AG10803 (cell line): ENCODE measurements at regions not wholly inside any gene's neighbourhood (a gene's known extent, or its start where the extent isn't known, plus 50 kb on each side); places are given as distances from the start of the nearest gene placed in this dataset.
A peak's percentile ranks its signal among the peaks of the same experiment; 100 is the strongest.
"Not testable (repeated sequence)": the region's sequence is repeated elsewhere in the genome, so short reads cannot be mapped to it uniquely, and the experiment has no call there.

ENCODE experiments used
- DNase-seq: peaks from one replicate; pipeline ENCODE4 v3.0.0; 2010; ENCODE audit warnings: low read depth
- H3K4me3 ChIP-seq: 2 replicates; pipeline ENCODE4 v1.5.1; 2011; ENCODE audit warnings: mild to moderate bottlenecking, low read length, control low read depth
- CTCF ChIP-seq: conservative IDR thresholded peaks from 2 replicates; pipeline ENCODE4 v1.5.1; 2011; ENCODE audit warnings: mild to moderate bottlenecking, low read length, control low read depth, inconsistent platforms

GRCh38 chr4:25994577-25994976 is 80.6 kb downstream of the SMIM20 start:
- peak; percentile 74 for DNase-seq

GRCh38 chr4:26000274-26000950 is 86.4 kb downstream of the SMIM20 start:
- no peak for TF ChIP-seq CTCF
- no peak for DNase-seq
- no peak overlapping the region for H3K4me3 ChIP-seq

More at GRCh38 chr4:25994577-25994976, 80.6 kb downstream of the SMIM20 start:
- TF ChIP-seq CTCF, result peak; percentile 16; the same call in 1 of the 2 replicates
- H3K4me3 ChIP-seq, result not testable (repeated sequence)

GRCh38 chr4:26001413-26001812 is 87.4 kb downstream of the SMIM20 start:
- no peak for TF ChIP-seq CTCF
- no peak for DNase-seq

GRCh38 chr4:26001816-26002215 is 87.8 kb downstream of the SMIM20 start:
- no peak overlapping the region for H3K4me3 ChIP-seq
- no peak for TF ChIP-seq CTCF
- no peak for DNase-seq

More at GRCh38 chr4:26001413-26001812, 87.4 kb downstream of the SMIM20 start:
- no peak overlapping the region for H3K4me3 ChIP-seq

- no peak for TF ChIP-seq CTCF
- no peak overlapping the region for H3K4me3 ChIP-seq
- no peak for DNase-seq
Measured at GRCh38 chr4:26003056-26003455, 89.0 kb downstream of the SMIM20 start.

GRCh38 chr4:26004290-26004689 is 90.3 kb downstream of the SMIM20 start:
- TF ChIP-seq CTCF, result no peak
- DNase-seq, result no peak

GRCh38 chr4:26005764-26006163 is 91.7 kb downstream of the SMIM20 start:
- DNase-seq, result no peak
- H3K4me3 ChIP-seq, result no peak overlapping the region

More at GRCh38 chr4:26004290-26004689, 90.3 kb downstream of the SMIM20 start:
- no peak overlapping the region for H3K4me3 ChIP-seq

More at GRCh38 chr4:26005764-26006163, 91.7 kb downstream of the SMIM20 start:
- no peak for TF ChIP-seq CTCF
